ENCODE measurements at regions not wholly inside any gene's neighbourhood (a gene's known extent, or its start where the extent isn't known, plus 50 kb on each side); places are given as distances from the start of the nearest gene placed in this dataset.

GRCh38 chr11:130718120-130718519, 198.2 kb downstream of the SNX19 start:
- TF ChIP-seq CTCF (IDR thresholded peaks at IDR 0.05) (no peak), POLR2A (IDR thresholded peaks at IDR 0.05) (no peak)
- Histone ChIP-seq H3K4me3 (no peak overlapping the region), H3K9me3 (no peaks in the 10 kb centered on the region), H3K27me3 (no peaks in the 10 kb centered on the region), H3K36me3 (replicated peaks in 1 of 2; ENCODE audit: insufficient read depth in 1 of 2, low read depth in 2 of 2) (no peaks in the 10 kb centered on the region), H3K4me1 (no peaks in the 10 kb centered on the region), H3K27ac (no peak overlapping the region)
- DNase-seq (no peak), ATAC-seq (no peak)
- intact Hi-C loops (cut with DNase I) = no loop called here
- WGBS, 2 donors = 74 to 80% methylated on average over 6 of the region's 6 CpGs

- no peak overlapping the region for H3K27ac ChIP-seq
- 38 to 39% methylated on average over 14 of the region's 14 CpGs for WGBS, 2 donors
- DNase-seq = no peak
Measured at GRCh38 chr11:130719220-130719915, 196.9 kb downstream of the SNX19 start.

DNA sequence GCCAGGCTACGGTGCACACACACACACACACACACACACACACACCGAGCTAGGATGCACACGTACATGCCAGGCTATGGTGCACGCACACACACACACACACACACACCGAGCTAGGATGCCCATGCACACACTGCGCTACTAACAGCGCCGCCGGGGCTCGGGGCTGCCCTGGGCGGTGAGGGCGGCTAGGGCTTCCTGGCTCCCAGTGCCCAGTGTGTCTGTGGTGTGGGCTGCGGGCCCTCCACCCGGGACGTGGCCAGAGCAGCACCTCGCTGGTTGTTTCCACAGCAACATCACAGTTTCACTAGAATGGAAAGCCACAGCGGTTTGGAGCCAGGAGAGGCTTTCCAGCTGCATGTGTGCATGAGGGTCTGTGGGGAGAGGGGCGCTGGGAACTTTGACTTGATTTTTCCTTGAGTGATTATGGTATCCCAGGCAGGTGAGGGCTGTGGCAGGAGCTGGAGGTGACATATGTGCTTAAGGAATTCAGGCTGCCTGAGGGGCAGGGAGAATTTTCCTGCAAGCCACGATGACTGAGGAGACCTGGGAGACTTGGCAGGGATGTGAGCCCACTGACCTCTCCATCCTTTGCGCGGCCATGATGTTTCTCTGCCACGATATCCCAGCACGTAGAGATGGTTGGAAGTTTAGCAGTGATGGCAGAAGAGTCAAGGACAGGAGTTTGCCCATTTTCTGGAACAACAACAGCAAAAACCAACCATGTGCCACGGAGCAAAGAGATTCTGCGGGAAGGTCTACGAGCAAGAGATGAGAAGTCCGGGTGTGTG, 195.9 kb downstream of the SNX19 start:
- TF ChIP-seq POLR2A (IDR thresholded peaks at IDR 0.05) = no peak
- Histone ChIP-seq H3K36me3 (replicated peaks in 1 of 2; ENCODE audit: insufficient read depth in 1 of 2, low read depth in 2 of 2) (no peaks in the 10 kb centered on the region), H3K27ac (no peak overlapping the region), H3K9me3 (no peaks in the 10 kb centered on the region), H3K4me1 (no peaks in the 10 kb centered on the region), H3K27me3 (no peaks in the 10 kb centered on the region), H3K4me3 (no peak overlapping the region)
- intact Hi-C loops (cut with DNase I) = no loop called here
- ATAC-seq = no peak
- WGBS, 2 donors = 73 to 75% methylated on average over 22 to 27 of the region's 27 CpGs
- no peak for DNase-seq

More at GRCh38 chr11:130719220-130719915, 196.9 kb downstream of the SNX19 start:
- intact Hi-C loops (cut with DNase I) = no loop called here
- H3K9me3 ChIP-seq = no peaks in the 10 kb centered on the region
- no peaks in the 10 kb centered on the region for H3K36me3 ChIP-seq (replicated peaks in 1 of 2; ENCODE audit: insufficient read depth in 1 of 2, low read depth in 2 of 2)
- no peaks in the 10 kb centered on the region for H3K4me1 ChIP-seq
- ATAC-seq = no peak
- H3K4me3 ChIP-seq = no peak overlapping the region
- TF ChIP-seq POLR2A (IDR thresholded peaks at IDR 0.05) = no peak
- no peak for TF ChIP-seq CTCF (IDR thresholded peaks at IDR 0.05)
- no peaks in the 10 kb centered on the region for H3K27me3 ChIP-seq

GRCh38 chr11:130721023-130721681, 195.1 kb downstream of the SNX19 start:
- no peaks in the 10 kb centered on the region for H3K9me3 ChIP-seq
- TF ChIP-seq POLR2A (IDR thresholded peaks at IDR 0.05) = no peak
- no peak for TF ChIP-seq CTCF (IDR thresholded peaks at IDR 0.05)
- intact Hi-C loops (cut with DNase I) = no loop called here
- no peak overlapping the region for H3K27ac ChIP-seq
- no peaks in the 10 kb centered on the region for H3K4me1 ChIP-seq
- no peaks in the 10 kb centered on the region for H3K27me3 ChIP-seq
- DNase-seq (no peak), ATAC-seq (no peak)
- WGBS, 2 donors = 55 to 59% methylated on average over 5 of the region's 5 CpGs
- H3K36me3 ChIP-seq (replicated peaks in 1 of 2; ENCODE audit: insufficient read depth in 1 of 2, low read depth in 2 of 2) = no peaks in the 10 kb centered on the region
- no peak overlapping the region for H3K4me3 ChIP-seq

DNA sequence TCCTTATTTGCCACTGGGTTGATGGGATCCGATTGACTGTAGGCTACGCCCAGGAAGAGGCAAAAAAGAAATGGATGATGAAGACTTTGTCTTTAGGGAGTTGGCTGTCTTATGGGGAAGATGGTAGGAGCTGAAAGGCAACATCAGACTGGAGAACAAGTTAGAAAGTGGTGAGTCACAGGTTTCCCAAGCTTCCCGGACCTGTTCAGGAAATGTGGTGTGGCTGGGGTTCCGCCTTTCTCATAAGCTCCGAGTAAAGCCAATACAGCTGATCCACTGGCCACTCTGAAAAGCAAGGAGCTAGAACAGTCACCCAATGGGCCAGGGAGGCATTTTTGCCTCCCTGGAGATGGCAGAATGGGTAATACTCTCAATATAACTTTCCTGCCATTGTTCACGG, 194.5 kb downstream of the SNX19 start:
- intact Hi-C loops (cut with DNase I) = no loop called here
- 76 to 77% methylated on average over 6 of the region's 6 CpGs for WGBS, 2 donors
- DNase-seq (no peak), ATAC-seq (no peak)
- Histone ChIP-seq H3K4me3 (no peak overlapping the region), H3K27me3 (no peaks in the 10 kb centered on the region), H3K4me1 (no peaks in the 10 kb centered on the region), H3K27ac (no peak overlapping the region), H3K9me3 (no peaks in the 10 kb centered on the region), H3K36me3 (replicated peaks in 1 of 2; ENCODE audit: insufficient read depth in 1 of 2, low read depth in 2 of 2) (no peaks in the 10 kb centered on the region)
- TF ChIP-seq POLR2A (IDR thresholded peaks at IDR 0.05) = no peak
- TF ChIP-seq CTCF (IDR thresholded peaks at IDR 0.05) = no peak
